AG04449 (cell line): ENCODE measurements at regions not wholly inside any gene's neighbourhood (a gene's known extent, or its start where the extent isn't known, plus 50 kb on each side); places are given as distances from the start of the nearest gene placed in this dataset.

ENCODE experiments used
- CTCF ChIA-PET: fragments of 350-600 bp; formaldehyde crosslinking; extraction: SDS; loops from one replicate; lab custom pipeline; 2021; ENCODE audit warnings: antibody characterized with exemption; lab: Yijun Ruan, JAX
- POLR2A ChIA-PET: fragments of 400-600, 350-600 bp; formaldehyde crosslinking; extraction: SDS; loops from one replicate; lab custom pipeline; 2020; ENCODE audit warnings: antibody characterized with exemption, inconsistent platforms; lab: Yijun Ruan, JAX
- DNase-seq: peaks from one replicate; pipeline ENCODE4 v3.0.0-alpha.2; 2010; ENCODE audit warnings: low read depth, low spot score
- H3K4me3 ChIP-seq: 2 replicates; pipeline ENCODE4 v1.5.1; 2011; ENCODE audit warnings: low read depth, mild to moderate bottlenecking, control low read depth, low read length
- TF ChIP-seq, protein P1 (sequence below): IDR thresholded peaks from one replicate; pipeline ENCODE4 v1.5.1; 2011; ENCODE audit warnings: mild to moderate bottlenecking, moderate library complexity, low read length, control low read depth, inconsistent platforms; ENCODE audit not compliant: insufficient read depth; ENCODE audit errors: missing control alignments

GRCh38 chr12:124456652-124457152, 110.7 kb downstream of the NCOR2 start:
- no peak for DNase-seq
- TF ChIP-seq, protein P1, sequence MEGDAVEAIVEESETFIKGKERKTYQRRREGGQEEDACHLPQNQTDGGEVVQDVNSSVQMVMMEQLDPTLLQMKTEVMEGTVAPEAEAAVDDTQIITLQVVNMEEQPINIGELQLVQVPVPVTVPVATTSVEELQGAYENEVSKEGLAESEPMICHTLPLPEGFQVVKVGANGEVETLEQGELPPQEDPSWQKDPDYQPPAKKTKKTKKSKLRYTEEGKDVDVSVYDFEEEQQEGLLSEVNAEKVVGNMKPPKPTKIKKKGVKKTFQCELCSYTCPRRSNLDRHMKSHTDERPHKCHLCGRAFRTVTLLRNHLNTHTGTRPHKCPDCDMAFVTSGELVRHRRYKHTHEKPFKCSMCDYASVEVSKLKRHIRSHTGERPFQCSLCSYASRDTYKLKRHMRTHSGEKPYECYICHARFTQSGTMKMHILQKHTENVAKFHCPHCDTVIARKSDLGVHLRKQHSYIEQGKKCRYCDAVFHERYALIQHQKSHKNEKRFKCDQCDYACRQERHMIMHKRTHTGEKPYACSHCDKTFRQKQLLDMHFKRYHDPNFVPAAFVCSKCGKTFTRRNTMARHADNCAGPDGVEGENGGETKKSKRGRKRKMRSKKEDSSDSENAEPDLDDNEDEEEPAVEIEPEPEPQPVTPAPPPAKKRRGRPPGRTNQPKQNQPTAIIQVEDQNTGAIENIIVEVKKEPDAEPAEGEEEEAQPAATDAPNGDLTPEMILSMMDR: no peak
- POLR2A ChIA-PET: no interaction called here
- H3K4me3 ChIP-seq: no peak overlapping the region
- CTCF ChIA-PET: no interaction called here

- ChIA-PET POLR2A (no interaction called here), CTCF (interaction anchor here (2.1 kb wide), 1 partner anchor 9 kb away, joined by 5 read pairs; no protein-coding TSS in a partner anchor)
- TF ChIP-seq, protein P1: no peak
- H3K4me3 ChIP-seq: no peak overlapping the region
- DNase-seq: no peak
These were observed 111.2 kb downstream of the NCOR2 start for GRCh38 chr12:124456133-124456651.

GRCh38 chr12:124455336-124455735, 112.1 kb downstream of the NCOR2 start:
- TF ChIP-seq, protein P1: no peak
- ChIA-PET POLR2A (interaction anchor here (1.0 kb wide), 1 partner anchor 28 kb away, joined by 5 read pairs; no protein-coding TSS in a partner anchor), CTCF (interaction anchor here (1.1 to 2.1 kb wide), 2 partner anchors 10 to 419 kb away, joined by 3 to 5 read pairs; no protein-coding TSS in a partner anchor)
- no peak overlapping the region for H3K4me3 ChIP-seq
- no peak for DNase-seq

GRCh38 chr12:124454735-124455134, 112.7 kb downstream of the NCOR2 start:
- TF ChIP-seq, protein P1: no peak
- ChIA-PET CTCF (interaction anchor here (1.1 to 2.1 kb wide), 2 partner anchors 10 to 418 kb away, joined by 3 to 5 read pairs; no protein-coding TSS in a partner anchor), POLR2A (interaction anchor here (1.0 kb wide), 1 partner anchor 27 kb away, joined by 5 read pairs; no protein-coding TSS in a partner anchor)
- no peak overlapping the region for H3K4me3 ChIP-seq
- DNase-seq: no peak

- TF ChIP-seq, protein P1: no peak
- H3K4me3 ChIP-seq: no peak overlapping the region
- CTCF ChIA-PET: interaction anchor here (1.3 to 2.1 kb wide), 2 partner anchors 11 to 13 kb away, joined by 3 to 5 read pairs; no protein-coding TSS in a partner anchor
- DNase-seq: no peak
- POLR2A ChIA-PET: no interaction called here
These were observed 113.1 kb downstream of the NCOR2 start for GRCh38 chr12:124454352-124454725.
